ENCODE measurements at regions not wholly inside any gene's neighbourhood (a gene's known extent, or its start where the extent isn't known, plus 50 kb on each side); places are given as distances from the start of the nearest gene placed in this dataset.

DNA sequence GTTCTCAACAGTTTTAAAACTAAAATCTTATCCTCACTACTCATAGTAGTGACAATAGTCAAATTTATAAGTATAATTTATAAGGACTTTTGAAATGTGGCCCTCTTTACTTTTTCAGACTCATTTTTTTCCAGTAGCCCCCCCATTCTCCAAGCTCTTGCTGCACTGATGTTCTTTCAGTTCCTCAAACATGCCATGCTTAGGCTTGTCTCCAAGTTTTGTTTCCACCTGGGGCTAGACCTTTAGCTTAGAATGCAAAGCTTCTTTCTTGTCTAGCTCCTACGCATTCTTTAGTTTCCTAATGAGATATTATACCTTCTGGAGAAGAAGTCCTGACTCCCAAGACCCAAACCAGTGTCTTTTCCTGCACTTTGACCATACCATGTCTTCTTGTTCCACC lies 222.6 kb downstream of the NOL4 start:
- intact Hi-C loops (cut with DNase I) = no loop called here
- ATAC-seq (no peak), DNase-seq (ENCODE audit: missing footprints) (no peak)

DNA sequence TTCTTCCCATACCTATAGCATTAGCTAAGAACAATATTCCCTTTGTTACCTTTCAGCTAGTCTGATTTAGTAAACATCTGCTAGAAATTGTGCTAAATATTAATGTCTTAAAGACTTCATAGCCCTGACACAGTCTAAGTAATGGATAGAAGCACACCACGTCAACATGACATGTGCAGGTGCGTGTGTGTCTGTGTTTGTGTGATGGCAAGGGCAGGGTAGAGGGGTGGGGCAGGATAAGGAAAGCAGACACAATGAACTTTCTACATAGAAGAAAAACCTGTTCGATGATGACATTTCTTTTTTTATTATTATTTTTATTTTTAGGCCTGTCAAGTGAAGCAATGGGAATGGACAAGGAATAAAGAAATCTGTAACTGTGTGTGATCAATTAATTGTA lies 223.3 kb downstream of the NOL4 start:
- no peak for ATAC-seq
- intact Hi-C loops (cut with DNase I) = no loop called here
- DNase-seq (ENCODE audit: missing footprints) = no peak

DNA sequence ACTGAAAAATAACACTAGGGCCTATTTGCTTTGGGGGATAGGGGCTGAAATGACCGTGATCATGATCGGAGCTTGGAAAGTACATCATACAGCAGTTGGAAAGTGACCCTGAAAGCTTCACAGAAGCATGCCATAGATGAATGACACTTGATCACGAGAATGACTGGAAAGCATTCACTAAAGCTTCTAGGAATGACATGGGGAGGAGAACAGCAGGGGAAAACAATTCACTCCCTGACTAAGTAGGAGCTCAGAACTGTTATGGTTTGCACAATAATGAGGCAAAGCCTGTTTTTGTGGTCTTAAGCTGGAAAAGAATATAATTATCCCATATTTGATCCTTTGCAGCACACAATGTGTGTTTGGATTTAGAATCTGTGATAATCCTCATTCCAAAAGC lies 237.5 kb downstream of the NOL4 start:
- ATAC-seq (no peak), DNase-seq (ENCODE audit: missing footprints) (no peak)
- intact Hi-C loops (cut with DNase I) = no loop called here

DNA sequence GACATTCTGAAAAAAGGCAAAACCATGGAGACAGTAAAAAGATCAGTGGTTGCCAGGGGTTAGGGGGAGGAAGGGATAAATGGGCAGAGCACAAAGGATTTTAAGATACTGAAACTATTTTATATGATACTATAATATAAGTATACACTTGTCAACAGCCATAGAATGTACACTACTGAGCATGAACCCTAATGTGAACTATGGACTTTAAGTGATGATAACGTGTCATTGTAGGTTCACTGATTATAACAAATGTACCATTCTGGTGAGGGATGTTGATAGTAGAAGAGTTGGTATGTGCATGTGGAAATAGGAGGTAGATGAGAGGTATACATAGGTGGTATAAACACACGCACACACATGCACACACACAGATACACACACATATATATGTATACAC lies 241.6 kb downstream of the NOL4 start:
- DNase-seq (ENCODE audit: missing footprints) (no peak), ATAC-seq (no peak)
- intact Hi-C loops (cut with DNase I) = no loop called here

DNA sequence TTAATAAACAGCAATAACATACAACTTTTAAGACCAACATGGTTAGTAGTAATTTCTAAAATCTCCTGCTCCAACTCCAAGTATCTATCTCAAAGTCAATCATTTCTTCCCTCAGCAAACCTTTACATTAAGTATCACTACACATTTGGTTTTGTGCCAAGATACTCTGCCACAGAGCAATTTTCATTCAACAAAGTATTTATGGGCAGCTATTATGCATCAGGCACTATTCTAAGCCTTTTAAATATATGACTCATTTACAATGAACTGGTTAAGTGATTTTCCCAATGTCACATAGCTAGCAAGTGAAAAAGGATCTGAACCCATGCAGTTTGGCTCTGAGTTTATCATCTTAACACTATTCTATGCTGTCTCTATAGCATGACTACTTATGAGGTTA lies 264.3 kb downstream of the NOL4 start:
- intact Hi-C loops (cut with DNase I) = no loop called here
- DNase-seq (ENCODE audit: missing footprints) = no peak
- no peak for ATAC-seq

DNA sequence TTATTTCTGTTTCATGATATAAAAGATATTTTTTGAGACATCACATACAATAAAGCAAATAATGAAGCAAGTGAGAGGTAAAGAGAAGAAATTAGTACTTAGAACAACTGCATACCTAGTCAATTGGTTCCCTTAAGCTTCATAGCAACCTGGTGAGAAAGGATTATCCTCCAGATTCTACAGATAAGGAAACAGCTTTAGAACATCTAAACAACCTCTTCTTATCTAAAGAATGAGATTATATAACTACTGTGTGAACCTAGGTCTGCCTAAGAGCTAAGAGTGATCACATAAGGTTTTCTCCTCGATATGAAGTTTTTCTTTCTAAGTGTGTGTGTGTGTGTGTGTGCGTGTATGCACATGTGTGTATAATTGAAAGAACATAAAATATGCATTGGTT lies 265.1 kb downstream of the NOL4 start:
- ATAC-seq (no peak), DNase-seq (ENCODE audit: missing footprints) (no peak)
- intact Hi-C loops (cut with DNase I) = no loop called here

DNA sequence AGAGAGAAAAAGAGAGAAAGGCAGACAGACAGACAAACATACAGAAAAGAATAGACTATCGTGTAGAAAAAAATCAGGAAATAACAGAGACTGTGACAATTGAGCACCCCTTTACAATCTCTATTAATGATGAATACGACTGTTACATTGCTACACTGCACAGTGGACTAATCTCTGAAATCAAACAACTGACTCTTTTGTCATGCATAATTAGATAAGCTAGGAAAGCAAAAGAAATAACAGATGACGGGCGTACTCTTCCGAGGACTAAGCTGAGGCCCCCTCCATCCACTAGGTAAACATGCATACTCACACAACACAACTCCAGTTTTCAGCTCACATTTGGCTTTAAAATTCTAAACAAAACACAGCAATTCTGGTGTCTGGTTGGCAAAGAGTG lies 267.0 kb downstream of the NOL4 start:
- intact Hi-C loops (cut with DNase I) = no loop called here
- no peak for ATAC-seq
- DNase-seq (ENCODE audit: missing footprints) = no peak

DNA sequence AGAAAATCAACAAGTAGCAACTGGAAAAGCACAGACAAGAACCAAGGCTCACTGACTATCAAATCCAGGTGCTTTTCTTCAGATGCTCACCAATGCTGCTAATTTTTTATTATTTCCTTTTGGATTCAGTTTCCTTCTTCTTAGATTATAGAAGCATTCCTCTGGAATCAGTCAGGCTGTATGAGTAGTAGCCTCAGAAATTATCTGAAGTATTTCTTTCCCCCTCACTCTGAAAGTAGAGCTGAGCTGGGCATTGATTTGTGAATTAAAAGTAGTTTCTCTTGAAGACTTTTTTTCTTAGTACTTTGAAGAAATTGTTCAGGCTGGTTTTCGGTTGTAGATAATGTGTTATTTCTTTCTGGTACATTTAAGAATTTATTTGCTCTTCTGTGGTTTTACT lies 273.7 kb downstream of the NOL4 start:
- DNase-seq (ENCODE audit: missing footprints) (no peak), ATAC-seq (no peak)
- intact Hi-C loops (cut with DNase I) = no loop called here

DNA sequence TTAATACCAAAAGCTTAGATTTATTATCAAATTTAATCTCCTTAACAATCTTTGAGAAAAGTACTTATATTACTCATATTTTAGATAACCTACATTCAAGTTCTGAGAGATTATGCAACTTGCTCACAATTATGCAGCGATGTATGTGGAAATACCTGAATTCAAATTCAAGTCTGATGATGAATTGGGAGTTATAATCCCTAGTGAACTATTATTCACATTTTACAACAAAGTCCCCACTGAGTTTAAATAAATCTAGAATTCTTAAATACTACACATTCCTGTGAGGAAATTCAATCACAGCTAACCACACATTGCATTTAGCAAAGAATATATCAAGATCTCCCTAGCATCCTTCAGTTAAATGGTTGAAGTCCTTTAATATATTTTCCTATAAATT lies 278.4 kb downstream of the NOL4 start:
- no peak for ATAC-seq
- DNase-seq (ENCODE audit: missing footprints) = no peak
- intact Hi-C loops (cut with DNase I) = no loop called here

DNA sequence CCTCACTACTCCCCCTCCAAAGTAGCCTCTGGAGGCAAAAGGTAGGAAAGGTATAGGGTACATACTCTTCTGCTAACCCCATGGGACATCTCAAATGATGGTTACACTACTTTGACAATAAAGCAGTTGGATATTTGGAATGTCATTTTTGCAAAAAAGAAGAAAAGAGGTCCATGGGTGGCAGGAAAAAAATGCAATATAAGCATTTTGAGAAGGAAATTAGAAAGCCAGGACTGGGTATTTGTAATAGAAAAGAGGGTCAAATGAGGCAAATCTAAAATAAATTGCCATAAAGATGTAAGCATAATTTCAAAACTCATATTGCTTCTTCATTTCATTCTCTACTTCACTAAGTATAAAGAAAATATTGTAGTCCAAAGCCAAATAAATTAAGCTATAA lies 280.2 kb downstream of the NOL4 start:
- intact Hi-C loops (cut with DNase I) = no loop called here
- ATAC-seq = no peak

DNA sequence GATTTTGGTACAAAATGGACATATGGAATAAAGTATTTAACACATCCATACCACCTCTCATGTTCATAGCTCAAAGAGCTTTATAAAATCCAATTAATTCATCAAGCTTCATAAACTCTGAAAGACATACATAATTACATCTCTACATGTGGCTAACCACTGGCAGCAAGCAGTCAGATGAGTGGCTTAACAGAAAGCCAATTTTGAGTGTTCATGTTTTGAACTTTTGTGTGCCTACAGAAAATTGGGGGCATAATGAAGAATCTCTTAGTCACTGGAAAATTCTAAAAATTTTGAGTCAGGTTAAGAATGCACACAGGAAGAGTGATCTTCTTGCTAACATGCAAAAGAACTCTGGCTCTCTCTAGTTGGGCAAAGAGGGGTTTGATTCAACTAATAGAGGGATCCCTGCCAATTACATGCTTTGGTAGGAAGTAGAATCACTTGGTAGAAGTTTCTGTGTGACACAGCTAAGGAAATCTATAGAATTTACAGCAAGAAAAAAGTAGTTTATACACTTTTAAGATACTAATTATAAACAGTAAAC lies 287.4 kb downstream of the NOL4 start:
- no peak for ATAC-seq
- intact Hi-C loops (cut with DNase I) = no loop called here
- no peak for DNase-seq (ENCODE audit: missing footprints)

More for the DNA sequence above, 280.2 kb downstream of the NOL4 start:
- no peak for DNase-seq (ENCODE audit: missing footprints)

DNA sequence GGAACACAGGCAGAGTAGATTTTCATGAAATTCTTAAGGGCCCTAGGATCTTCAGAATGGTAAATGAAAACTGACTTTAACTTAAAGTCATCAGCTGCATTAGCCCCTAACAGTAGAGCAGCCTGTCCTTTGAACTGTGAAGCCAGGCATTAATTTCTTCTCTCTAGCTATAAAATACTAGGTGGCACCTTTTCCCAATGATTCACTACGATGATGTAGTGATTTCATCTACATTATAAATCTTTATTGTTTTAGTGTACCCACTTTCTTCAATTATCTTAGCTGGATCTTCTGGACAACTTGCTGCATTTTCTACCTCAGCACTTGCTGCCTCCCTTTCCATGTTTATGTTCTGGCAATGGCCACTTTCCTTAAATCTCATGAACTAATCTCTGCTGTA lies 290.5 kb downstream of the NOL4 start:
- ATAC-seq = no peak
- no peak for DNase-seq (ENCODE audit: missing footprints)
- intact Hi-C loops (cut with DNase I) = no loop called here

DNA sequence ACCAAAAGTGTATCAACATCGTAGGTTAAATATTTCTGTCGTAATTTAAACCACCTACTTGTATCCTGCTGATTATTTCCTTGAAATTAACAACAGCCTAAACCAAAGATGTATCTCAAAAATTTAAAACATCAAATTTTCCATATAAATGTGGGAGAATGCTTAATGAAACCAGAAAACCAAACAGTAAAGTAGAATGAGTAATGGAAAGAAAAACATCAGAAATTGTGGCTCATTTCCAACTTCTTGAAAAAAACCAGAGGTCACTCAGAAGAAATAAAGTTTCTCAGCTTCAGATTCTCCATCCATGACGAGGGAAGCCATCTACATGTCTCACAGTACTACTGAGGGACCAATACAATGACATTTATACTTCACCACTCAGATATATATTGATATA lies 296.5 kb downstream of the NOL4 start:
- intact Hi-C loops (cut with DNase I) = no loop called here
- DNase-seq (ENCODE audit: missing footprints) = no peak
- ATAC-seq = no peak

DNA sequence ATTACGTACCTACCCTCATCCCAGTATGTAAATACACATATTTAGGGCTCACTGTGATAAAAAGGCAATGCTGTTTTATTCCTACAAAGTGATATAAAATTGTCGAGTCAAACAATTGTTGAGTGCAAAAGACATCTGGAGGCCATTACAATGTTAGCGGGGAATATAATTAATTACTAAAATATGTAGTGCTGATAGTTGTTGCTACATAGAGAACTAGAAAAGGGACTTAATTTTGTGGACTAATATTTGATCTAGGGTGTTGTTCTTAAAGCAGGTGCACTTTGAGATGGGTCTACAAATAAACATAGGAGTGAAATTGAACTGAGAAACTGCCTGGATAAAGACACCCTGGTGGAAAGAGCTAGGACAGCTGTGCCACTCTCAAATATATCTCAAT lies 300.1 kb downstream of the NOL4 start:
- intact Hi-C loops (cut with DNase I) = no loop called here
- no peak for ATAC-seq

DNA sequence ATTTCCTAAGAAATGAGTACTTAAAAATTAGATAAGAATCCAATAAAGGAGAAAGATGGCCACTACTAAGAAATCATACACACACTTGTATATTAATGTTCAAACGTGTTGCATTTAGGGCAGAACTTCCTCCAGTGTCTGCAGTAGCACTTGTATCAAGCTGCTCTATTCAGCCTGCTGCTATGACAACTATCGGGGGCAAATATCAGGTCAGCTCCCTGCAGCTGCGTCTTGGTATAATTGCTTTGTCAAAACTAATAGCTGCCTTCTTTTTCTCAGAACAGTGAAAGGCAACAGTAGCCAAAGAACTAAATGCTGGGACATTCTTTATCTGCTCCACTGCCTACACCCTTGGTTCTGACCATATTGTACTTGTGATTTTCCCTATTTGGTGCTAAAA lies 300.7 kb downstream of the NOL4 start:
- DNase-seq (ENCODE audit: missing footprints) = no peak
- intact Hi-C loops (cut with DNase I) = no loop called here
- ATAC-seq = no peak

More for the DNA sequence above, 300.1 kb downstream of the NOL4 start:
- no peak for DNase-seq (ENCODE audit: missing footprints)

DNA sequence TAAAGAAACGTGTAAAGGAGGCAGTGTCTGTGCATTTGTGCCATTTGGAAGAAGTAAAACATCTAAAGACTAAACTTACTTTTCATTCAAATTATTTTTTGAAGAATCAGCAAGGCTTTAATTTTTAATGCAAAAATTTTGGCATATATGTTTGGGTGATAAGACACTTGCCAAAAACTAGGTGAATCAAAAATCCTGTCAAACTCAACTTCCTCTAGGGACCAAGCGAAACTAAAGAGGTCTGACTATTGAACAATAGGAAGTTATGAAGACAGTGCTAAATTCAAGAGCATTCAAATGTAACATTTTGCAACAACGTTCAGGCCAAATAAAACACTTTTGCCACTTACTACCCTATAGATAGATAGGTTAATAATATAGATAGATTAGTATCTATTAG lies 306.1 kb downstream of the NOL4 start:
- intact Hi-C loops (cut with DNase I) = no loop called here
- no peak for ATAC-seq

DNA sequence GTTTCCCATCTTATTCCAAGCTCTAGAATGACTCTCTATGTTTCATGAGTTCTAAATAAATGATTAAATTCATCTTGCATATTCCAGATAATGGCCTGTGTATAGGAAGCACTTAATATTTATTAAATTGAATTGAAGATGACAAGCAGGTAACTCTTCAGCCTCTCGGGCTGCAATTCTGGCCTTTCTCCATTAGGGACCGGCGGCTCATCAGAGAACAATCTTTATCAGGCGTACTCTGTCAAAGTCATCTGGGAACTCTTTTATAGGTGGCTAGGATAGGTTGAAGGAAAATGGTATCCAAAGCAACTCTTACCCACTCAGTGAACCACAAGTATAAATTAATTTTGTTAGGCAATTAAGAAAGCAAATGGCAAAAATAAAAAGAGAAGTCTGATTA lies 308.5 kb downstream of the NOL4 start:
- intact Hi-C loops (cut with DNase I) = no loop called here
- DNase-seq (ENCODE audit: missing footprints) = no peak
- ATAC-seq = no peak

More for the DNA sequence above, 306.1 kb downstream of the NOL4 start:
- no peak for DNase-seq (ENCODE audit: missing footprints)

DNA sequence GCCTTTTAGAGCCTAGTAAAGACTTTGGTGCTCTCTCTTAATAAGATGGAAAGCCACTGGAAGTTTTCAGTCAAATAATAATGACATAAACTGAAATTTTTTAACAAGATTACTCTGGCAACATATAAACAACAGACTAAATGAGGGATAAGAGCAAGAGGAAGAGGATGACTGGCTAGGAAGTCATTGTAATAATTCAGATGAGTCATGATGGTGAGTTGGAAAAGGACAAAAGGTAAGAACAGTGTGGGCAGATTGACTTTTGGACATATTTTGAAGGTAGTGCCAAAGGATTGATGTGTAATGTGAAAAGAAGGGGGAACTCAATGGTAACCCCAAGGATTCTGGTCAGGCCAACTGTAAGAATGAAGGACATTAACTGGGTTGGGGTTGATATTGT lies 310.3 kb downstream of the NOL4 start:
- ATAC-seq = no peak
- intact Hi-C loops (cut with DNase I) = no loop called here

DNA sequence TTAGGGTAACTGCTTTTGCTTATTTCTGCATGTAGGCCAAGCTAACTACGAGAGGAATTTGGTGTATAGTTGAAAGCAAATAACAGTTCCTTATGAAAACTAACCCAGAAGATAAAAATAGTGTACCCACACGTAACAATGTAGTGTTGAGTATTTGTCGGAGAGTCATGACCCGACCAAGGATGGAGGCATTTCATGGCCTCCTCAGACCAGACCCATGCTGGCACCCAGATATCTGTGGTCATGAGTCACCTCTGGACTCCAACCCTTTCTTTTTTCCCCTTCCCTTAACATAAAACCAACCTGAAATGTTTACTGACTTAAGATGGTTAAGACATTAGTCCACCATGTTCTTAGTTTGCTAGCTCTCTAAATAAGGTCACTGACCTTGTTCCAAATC lies 318.7 kb downstream of the NOL4 start:
- intact Hi-C loops (cut with DNase I) = no loop called here
- no peak for DNase-seq (ENCODE audit: missing footprints)
- ATAC-seq = no peak

More for the DNA sequence above, 310.3 kb downstream of the NOL4 start:
- no peak for DNase-seq (ENCODE audit: missing footprints)

DNA sequence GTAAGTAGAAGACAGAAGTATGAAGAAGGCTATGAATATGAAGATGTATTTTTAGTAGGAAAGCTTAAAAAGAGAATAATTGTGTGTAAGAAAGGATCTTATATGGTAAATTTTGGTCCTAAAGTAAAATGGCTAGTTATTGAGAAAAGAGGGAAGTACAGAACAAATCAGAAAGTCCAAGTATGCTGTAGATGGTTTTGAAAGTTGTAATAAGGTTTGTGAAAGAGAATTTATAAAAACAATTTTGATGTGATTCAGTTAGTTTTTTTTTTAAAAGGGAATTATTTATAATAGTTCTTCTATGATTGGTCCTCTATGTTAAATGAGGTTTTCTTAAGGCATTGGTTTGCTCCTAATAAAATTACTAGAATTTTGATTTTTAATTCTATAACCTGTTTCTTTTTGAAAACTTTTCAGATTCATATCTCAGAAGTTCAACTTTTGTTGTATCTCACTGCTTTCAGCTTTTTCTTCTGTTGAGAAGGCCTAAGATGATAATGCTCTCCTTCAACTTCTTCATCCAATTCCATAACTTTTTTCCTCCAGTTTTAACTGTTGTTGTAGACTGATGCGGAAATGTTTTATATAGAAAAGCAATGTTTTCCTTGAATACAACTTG lies 322.7 kb downstream of the NOL4 start:
- intact Hi-C loops (cut with DNase I) = no loop called here
- no peak for ATAC-seq
- DNase-seq (ENCODE audit: missing footprints) = no peak

DNA sequence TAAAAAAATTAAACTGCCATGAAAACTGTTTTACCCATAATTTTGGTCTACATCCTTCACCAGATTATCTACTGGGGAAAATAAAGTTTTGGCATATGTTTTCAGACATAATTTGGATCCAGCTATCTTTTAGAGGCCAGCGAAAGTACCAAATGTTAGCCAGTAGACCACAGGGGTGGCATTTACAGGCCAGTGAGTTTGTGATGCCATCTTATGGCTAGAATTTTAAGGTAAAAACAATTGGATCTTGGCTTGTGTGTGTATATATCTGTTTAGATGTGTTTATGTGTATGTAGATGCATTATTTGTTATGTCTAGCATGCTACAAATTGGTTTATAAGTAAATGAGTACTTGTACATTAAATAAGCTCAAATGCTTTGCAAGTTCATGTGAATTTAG lies 322.6 kb downstream of the ASXL3 start:
- DNase-seq (ENCODE audit: missing footprints) (no peak), ATAC-seq (no peak)
- intact Hi-C loops (cut with DNase I) = no loop called here

Data from Right ventricle myocardium inferior (tissue), 1 donor.